ENCODE measurements at regions not wholly inside any gene's neighbourhood (a gene's known extent, or its start where the extent isn't known, plus 50 kb on each side); places are given as distances from the start of the nearest gene placed in this dataset.
"Not testable (repeated sequence)": the region's sequence is repeated elsewhere in the genome, so short reads cannot be mapped to it uniquely, and the experiment has no call there.

GRCh38 chr2:121155502-121156056 lies 129.4 kb downstream of the TFCP2L1 start:
- no peak for DNase-seq (ENCODE audit: low read depth, low spot score)
- ChIA-PET POLR2A (no interaction called here), CTCF (no interaction called here)
- Histone ChIP-seq H3K4me2 (ENCODE audit: insufficient read depth, low read length) (no peak overlapping the region), H3K9ac (replicated peaks; ENCODE audit: extremely low read depth, insufficient read depth, low read length) (no peak overlapping the region), H4K20me1 (replicated peaks; ENCODE audit: control insufficient read depth, extremely low read depth, insufficient read depth, low read length) (no peaks in the 10 kb centered on the region), H3K9me3 (replicated peaks; ENCODE audit: control insufficient read depth, insufficient read depth, low read length) (peaks cover 2% of the 10 kb centered on the region), H3K27ac (ENCODE audit: insufficient read depth, low read depth, low read length) (no peak overlapping the region), H3K4me1 (ENCODE audit: control insufficient read depth, extremely low read depth, insufficient read depth, low read length) (no peaks in the 10 kb centered on the region), H3K36me3 (ENCODE audit: control insufficient read depth in 2 of 2, extremely low read depth in 1 of 2, insufficient read depth in 2 of 2, low read length in 2 of 2) (no peaks in the 10 kb centered on the region), H2AFZ (ENCODE audit: low read depth, low read length) (no peak overlapping the region), H3K9me1 (replicated peaks; ENCODE audit: control insufficient read depth, extremely low read depth, insufficient read depth, low read length) (no peaks in the 10 kb centered on the region), H3K79me2 (ENCODE audit: control insufficient read depth, insufficient read depth, low read length) (no peaks in the 10 kb centered on the region), H3K4me3 (replicated peaks in 1 of 3; ENCODE audit: insufficient read depth in 1 of 3, low read depth in 1 of 3, low read length in 3 of 3) (no peak overlapping the region), H3K27me3 (ENCODE audit: control insufficient read depth in 2 of 2, insufficient read depth in 2 of 2, low read length in 2 of 2) (no peaks in the 10 kb centered on the region)
- TF ChIP-seq CTCF (IDR thresholded peaks at IDR 0.05; ENCODE audit: extremely low read depth in 1 of 2, insufficient read depth in 1 of 2, low read depth in 1 of 2, low read length in 2 of 2) (no peak), MYC (IDR thresholded peaks at IDR 0.05; ENCODE audit: low read depth, low read length) (no peak), MAX (IDR thresholded peaks at IDR 0.05; ENCODE audit: insufficient read depth, insufficient read length) (no peak), FOS (IDR thresholded peaks at IDR 0.05; ENCODE audit: borderline replicate concordance, insufficient read depth, low read length) (no peak), POLR2AphosphoS5 (IDR thresholded peaks at IDR 0.05; ENCODE audit: insufficient read depth, low read depth, low read length) (no peak), POLR2A (IDR thresholded peaks at IDR 0.05; ENCODE audit: low read depth, low read length) (no peak), EZH2 (IDR thresholded peaks at IDR 0.05; ENCODE audit: borderline replicate concordance, low read depth, low read length, severe bottlenecking) (no peak), JUN (IDR thresholded peaks at IDR 0.05; ENCODE audit: borderline replicate concordance, insufficient read depth, insufficient read length, low read depth) (no peak)
- BruUV-seq (replicated peaks), result no TSS peak
- dilution Hi-C loops (cut with MboI; ENCODE audit: extremely low pct_ligation_motif_present, low sequenced_read_pairs) (no loop called here), intact Hi-C loops (cut with micrococcal nuclease) (no loop called here)
- no peak for FAIRE-seq

DNA sequence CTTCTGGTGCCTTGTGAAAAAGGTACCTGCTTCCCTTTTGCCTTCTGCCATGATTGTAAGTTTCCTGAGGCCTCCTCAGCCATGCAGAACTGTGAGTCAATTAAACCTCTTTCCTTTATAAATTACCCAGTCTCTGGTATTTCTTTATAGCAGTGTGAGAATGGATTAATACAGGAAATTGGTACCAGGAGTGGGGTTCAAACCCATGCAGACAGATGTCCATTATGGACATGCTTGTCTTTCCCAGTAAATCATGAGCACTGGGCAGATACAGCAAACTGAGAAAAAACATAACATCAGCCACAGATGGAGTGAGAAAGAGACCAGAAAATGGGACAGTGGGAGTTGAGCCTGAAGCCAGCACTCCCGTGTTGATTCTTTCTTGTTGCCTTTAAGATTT lies 127.5 kb downstream of the TFCP2L1 start:
- CTCF ChIA-PET; H3K9me3 ChIP-seq (replicated peaks; ENCODE audit: control insufficient read depth, insufficient read depth, low read length); H3K4me1 ChIP-seq (ENCODE audit: control insufficient read depth, extremely low read depth, insufficient read depth, low read length); H3K36me3 ChIP-seq (ENCODE audit: control insufficient read depth in 2 of 2, extremely low read depth in 1 of 2, insufficient read depth in 2 of 2, low read length in 2 of 2); POLR2A ChIA-PET; DNase-seq (ENCODE audit: low read depth, low spot score); intact Hi-C loops (cut with micrococcal nuclease); H4K20me1 ChIP-seq (replicated peaks; ENCODE audit: control insufficient read depth, extremely low read depth, insufficient read depth, low read length); H2AFZ ChIP-seq (ENCODE audit: low read depth, low read length); dilution Hi-C loops (cut with MboI; ENCODE audit: extremely low pct_ligation_motif_present, low sequenced_read_pairs); FAIRE-seq; H3K4me3 ChIP-seq (replicated peaks in 1 of 3; ENCODE audit: insufficient read depth in 1 of 3, low read depth in 1 of 3, low read length in 3 of 3); H3K9me1 ChIP-seq (replicated peaks; ENCODE audit: control insufficient read depth, extremely low read depth, insufficient read depth, low read length); H3K27ac ChIP-seq (ENCODE audit: insufficient read depth, low read depth, low read length); BruUV-seq (replicated peaks); H3K27me3 ChIP-seq (ENCODE audit: control insufficient read depth in 2 of 2, insufficient read depth in 2 of 2, low read length in 2 of 2); H3K4me2 ChIP-seq (ENCODE audit: insufficient read depth, low read length); H3K79me2 ChIP-seq (ENCODE audit: control insufficient read depth, insufficient read depth, low read length); H3K9ac ChIP-seq (replicated peaks; ENCODE audit: extremely low read depth, insufficient read depth, low read length): not testable (repeated sequence)
